ENCODE measurements at regions not wholly inside any gene's neighbourhood (a gene's known extent, or its start where the extent isn't known, plus 50 kb on each side); places are given as distances from the start of the nearest gene placed in this dataset.

- H4K20me1 ChIP-seq (replicated peaks in 1 of 2; ENCODE audit: control insufficient read depth in 1 of 2, insufficient read depth in 2 of 2, low read length in 2 of 2), result no peaks in the 10 kb centered on the region
- no peak for FAIRE-seq
- H3K4me2 ChIP-seq (ENCODE audit: insufficient read depth in 1 of 2, low read depth in 2 of 2, low read length in 2 of 2), result no peak overlapping the region
- no peaks in the 10 kb centered on the region for H3K36me3 ChIP-seq (ENCODE audit: control insufficient read depth in 2 of 4, insufficient read depth in 4 of 4, low read length in 3 of 4)
- no peaks in the 10 kb centered on the region for H3K4me1 ChIP-seq (replicated peaks in 1 of 4; ENCODE audit: control insufficient read depth in 3 of 4, insufficient read depth in 4 of 4, low read length in 3 of 4)
- no peak overlapping the region for H3K27ac ChIP-seq (ENCODE audit: low read depth, low read length)
- no peak overlapping the region for H2BK15ac ChIP-seq (ENCODE audit: low read length)
- H2AFZ ChIP-seq (ENCODE audit: low read length), result no peak overlapping the region
- no peak overlapping the region for H4K8ac ChIP-seq (ENCODE audit: extremely low read depth, insufficient read depth, low read length)
- no peak overlapping the region for H3K4ac ChIP-seq (replicated peaks; ENCODE audit: insufficient read length, low read depth, low read length)
- H3K9ac ChIP-seq (replicated peaks in 1 of 4; ENCODE audit: extremely low read depth in 1 of 4, low read depth in 3 of 4, low read length in 3 of 4), result no peak overlapping the region
- no peak overlapping the region for H3K23ac ChIP-seq (ENCODE audit: insufficient read length)
- no peak overlapping the region for H2AK5ac ChIP-seq (ENCODE audit: low read depth, low read length)
- H3K79me1 ChIP-seq (ENCODE audit: low read depth, low read length), result no peaks in the 10 kb centered on the region
- H2BK20ac ChIP-seq (ENCODE audit: low read length), result no peak overlapping the region
- no peak for DNase-seq (ENCODE audit: low read depth in 1 of 2, low spot score in 2 of 2)
- no peak overlapping the region for H2BK120ac ChIP-seq (replicated peaks; ENCODE audit: low read depth, low read length)
- no peak for TF ChIP-seq HDAC2 (IDR thresholded peaks at IDR 0.05; ENCODE audit: borderline replicate concordance in 1 of 2, low read depth in 2 of 2, low read length in 2 of 2)
- no peak for TF ChIP-seq PHF8 (conservative IDR thresholded peaks at IDR 0.05; ENCODE audit: low read depth, low read length)
- TF ChIP-seq CHD1 (IDR thresholded peaks at IDR 0.05; ENCODE audit: low read depth, low read length), result no peak
- TF ChIP-seq HDAC6 (IDR thresholded peaks at IDR 0.05; ENCODE audit: low read depth, low read length), result no peak
- TF ChIP-seq SP2 (IDR thresholded peaks at IDR 0.05; ENCODE audit: low read length), result no peak
- TF ChIP-seq, protein P1, sequence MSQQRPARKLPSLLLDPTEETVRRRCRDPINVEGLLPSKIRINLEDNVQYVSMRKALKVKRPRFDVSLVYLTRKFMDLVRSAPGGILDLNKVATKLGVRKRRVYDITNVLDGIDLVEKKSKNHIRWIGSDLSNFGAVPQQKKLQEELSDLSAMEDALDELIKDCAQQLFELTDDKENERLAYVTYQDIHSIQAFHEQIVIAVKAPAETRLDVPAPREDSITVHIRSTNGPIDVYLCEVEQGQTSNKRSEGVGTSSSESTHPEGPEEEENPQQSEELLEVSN (IDR thresholded peaks at IDR 0.05), result no peak
- no peak for TF ChIP-seq SIX5 (IDR thresholded peaks at IDR 0.05; ENCODE audit: low read depth, low read length)
- no peak for TF ChIP-seq CHD2 (IDR thresholded peaks at IDR 0.05; ENCODE audit: low read length)
- ChIA-PET POLR2A (ENCODE audit: partially characterized antibody) (no interaction called here), CTCF (ENCODE audit: partially characterized antibody) (no interaction called here)
- H3K23me2 ChIP-seq (ENCODE audit: low read depth, low read length), result no peaks in the 10 kb centered on the region
- H4K5ac ChIP-seq (ENCODE audit: insufficient read length, low read depth, low read length), result no peak overlapping the region
- H3K14ac ChIP-seq (ENCODE audit: insufficient read length), result no peak overlapping the region
- no peak overlapping the region for H3K4me3 ChIP-seq (ENCODE audit: extremely low read depth in 1 of 4, insufficient read depth in 2 of 4, low read depth in 3 of 4, low read length in 4 of 4)
- H2BK12ac ChIP-seq (ENCODE audit: low read depth, low read length), result no peak overlapping the region
- no peak overlapping the region for H3K56ac ChIP-seq (replicated peaks; ENCODE audit: insufficient read length, low read depth, low read length)
- H3K79me2 ChIP-seq (ENCODE audit: control insufficient read depth in 1 of 2, insufficient read depth in 2 of 2, low read length in 2 of 2), result no peaks in the 10 kb centered on the region
- no peak overlapping the region for H3K18ac ChIP-seq (ENCODE audit: extremely low read depth, low read length)
- H4K91ac ChIP-seq (replicated peaks; ENCODE audit: insufficient read length, low read length), result no peak overlapping the region
- H3K27me3 ChIP-seq (replicated peaks in 1 of 4; ENCODE audit: control insufficient read depth in 3 of 4, extremely low read depth in 1 of 4, insufficient read depth in 3 of 4, low read length in 3 of 4), result no peaks in the 10 kb centered on the region
- no peaks in the 10 kb centered on the region for H3K9me3 ChIP-seq (ENCODE audit: insufficient read depth in 2 of 2, low read depth in 1 of 2, low read length in 1 of 2)
- H2BK5ac ChIP-seq (ENCODE audit: low read depth, low read length), result no peak overlapping the region
These were observed 481.0 kb downstream of the PRR32 start for GRCh38 chrX:127300511-127300910.

Data from H1 (cell line).